ENCODE measurements at regions not wholly inside any gene's neighbourhood (a gene's known extent, or its start where the extent isn't known, plus 50 kb on each side); places are given as distances from the start of the nearest gene placed in this dataset.

DNA sequence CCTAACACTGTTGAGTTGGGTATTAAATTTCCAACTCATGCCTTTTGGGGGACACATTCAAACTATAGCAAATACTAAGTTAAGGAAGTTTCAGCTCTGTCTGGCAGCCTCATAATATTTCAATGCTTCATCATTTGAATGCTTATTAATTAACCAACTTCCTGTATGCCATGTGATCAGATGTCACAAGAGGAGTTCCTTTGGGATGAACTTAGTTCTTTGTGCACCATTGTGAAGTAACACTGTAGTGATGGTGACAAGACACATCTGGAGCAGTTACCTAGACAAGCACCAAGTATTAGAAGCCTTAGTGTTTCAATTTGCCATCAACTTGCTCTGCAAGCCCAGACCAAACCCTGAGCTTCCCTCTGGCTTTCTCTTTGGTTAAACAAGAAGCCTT is 90.7 kb upstream of the IL12B start:
- no peak for DNase-seq (ENCODE audit: low read depth in 4 of 4, low spot score in 3 of 4)

DNA sequence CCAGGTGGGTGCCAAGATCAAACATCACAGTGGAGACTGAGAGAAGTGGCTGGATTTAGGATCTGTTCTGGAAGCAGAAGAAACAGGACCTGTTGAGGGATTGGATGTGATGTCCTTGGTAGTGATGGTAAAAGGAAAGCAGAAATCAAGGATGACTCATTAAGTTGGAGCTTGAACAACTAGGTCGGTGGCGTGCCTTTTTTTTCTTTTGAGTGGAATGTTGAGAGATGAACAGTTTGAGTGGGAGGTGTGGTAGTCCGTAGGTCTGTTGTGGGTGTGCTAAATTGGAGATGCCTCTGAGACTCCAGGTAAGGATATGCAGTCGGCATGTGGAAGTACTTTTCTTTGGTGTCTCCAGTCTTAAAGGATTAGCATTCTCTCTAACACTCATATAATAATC is 92.1 kb upstream of the IL12B start:
- no peak for DNase-seq (ENCODE audit: low read depth in 4 of 4, low spot score in 3 of 4)

GRCh38 chr5:159422910-159423309 is 92.6 kb upstream of the IL12B start:
- no peak for DNase-seq (ENCODE audit: low read depth in 4 of 4, low spot score in 3 of 4)

DNA sequence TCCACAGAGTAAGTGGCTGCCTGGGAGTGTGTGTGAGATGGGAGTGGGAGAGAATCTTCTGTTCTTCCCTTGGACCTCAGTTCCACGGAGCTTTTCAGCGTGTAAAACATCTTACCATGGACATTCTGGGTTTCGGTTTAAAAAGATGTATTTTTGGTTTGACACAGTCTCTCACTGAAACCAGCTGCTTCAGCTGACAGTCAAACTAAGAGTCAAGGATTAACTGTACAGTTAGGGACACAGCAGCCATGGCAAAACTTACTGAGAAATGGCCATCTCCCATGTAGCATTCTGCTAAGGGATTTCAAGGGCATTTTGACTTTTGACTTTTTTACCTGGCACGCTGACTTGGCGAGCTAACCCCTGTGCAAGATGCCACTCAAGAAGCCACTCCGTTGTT is 93.8 kb upstream of the IL12B start:
- DNase-seq (ENCODE audit: low read depth in 4 of 4, low spot score in 3 of 4): no peak

- no peak for DNase-seq (ENCODE audit: low read depth in 4 of 4, low spot score in 3 of 4)
Observed at GRCh38 chr5:159426694-159427093, 96.4 kb upstream of the IL12B start.

GRCh38 chr5:159427180-159428012 is 97.1 kb upstream of the IL12B start:
- DNase-seq (ENCODE audit: low read depth in 4 of 4, low spot score in 3 of 4): no peak

- DNase-seq (ENCODE audit: low read depth in 4 of 4, low spot score in 3 of 4): no peak
Observed at GRCh38 chr5:159430361-159431012, 100.2 kb upstream of the IL12B start.

DNA sequence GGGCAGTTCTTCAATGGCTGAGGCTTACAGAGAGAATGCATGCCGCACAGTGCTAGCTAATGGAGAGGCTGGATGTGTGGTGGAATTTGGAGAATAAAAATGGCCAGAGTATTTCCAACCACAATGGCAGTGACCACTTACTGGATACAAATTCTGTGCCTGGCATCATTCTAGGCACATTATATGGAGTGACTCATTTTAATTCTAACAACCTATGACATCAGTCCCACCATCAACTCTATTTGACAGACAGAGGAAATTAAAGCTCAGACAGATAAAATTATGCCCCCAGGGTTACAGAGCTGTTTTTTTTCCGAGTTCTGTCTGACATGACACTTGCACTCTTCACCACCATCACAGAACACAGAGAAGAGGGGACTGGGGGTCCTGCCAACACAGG is 105.6 kb upstream of the IL12B start:
- DNase-seq (ENCODE audit: low read depth in 4 of 4, low spot score in 3 of 4): no peak

- no peak for DNase-seq (ENCODE audit: low read depth in 4 of 4, low spot score in 3 of 4)
Observed at GRCh38 chr5:159438092-159438491, 107.8 kb upstream of the IL12B start.

- no peak for DNase-seq (ENCODE audit: low read depth in 4 of 4, low spot score in 3 of 4)
Observed at GRCh38 chr5:159439002-159439401, 108.7 kb upstream of the IL12B start.

- DNase-seq (ENCODE audit: low read depth in 4 of 4, low spot score in 3 of 4): no peak
Observed at GRCh38 chr5:159440235-159440634, 109.9 kb upstream of the IL12B start.

DNA sequence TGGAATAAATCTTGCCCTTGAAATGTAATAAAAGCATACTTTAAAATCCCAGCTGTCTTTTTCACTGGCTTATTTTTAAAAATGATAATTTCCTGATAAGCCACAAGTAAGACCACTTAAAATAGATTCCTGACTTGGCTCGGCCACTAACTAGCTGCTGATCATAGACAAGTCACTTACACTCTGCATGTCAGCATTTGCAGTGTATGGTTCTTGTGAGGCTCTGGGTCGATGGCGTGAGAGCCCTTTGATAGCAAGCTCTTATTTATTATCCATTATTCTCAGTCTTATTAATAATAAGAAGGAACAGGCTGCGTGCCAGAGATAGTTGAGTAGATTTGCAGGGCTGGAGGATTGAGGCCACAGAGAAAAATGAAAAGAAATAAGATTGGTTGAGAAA is 110.7 kb upstream of the IL12B start:
- no peak for DNase-seq (ENCODE audit: low read depth in 4 of 4, low spot score in 3 of 4)

DNA sequence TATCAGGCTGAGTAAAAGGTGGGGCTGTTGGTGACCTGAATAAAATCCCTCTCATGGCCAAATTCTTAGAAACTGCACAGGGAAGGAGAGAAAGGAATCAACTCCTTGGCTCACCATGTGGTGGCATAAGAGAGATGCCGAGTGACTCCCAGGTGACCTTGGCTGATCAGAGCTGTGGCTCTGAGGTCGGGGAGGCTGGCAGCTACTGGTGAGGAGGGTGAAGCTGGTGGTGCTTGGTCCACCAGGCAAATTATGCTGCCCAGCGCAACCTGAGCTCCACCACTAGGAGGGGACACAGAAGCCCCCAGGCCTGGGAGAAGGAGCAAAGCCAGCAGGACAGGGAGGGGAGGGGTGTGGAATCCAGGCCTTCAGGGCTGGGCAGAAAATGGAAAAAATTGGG is 111.2 kb upstream of the IL12B start:
- DNase-seq (ENCODE audit: low read depth in 4 of 4, low spot score in 3 of 4): no peak

DNA sequence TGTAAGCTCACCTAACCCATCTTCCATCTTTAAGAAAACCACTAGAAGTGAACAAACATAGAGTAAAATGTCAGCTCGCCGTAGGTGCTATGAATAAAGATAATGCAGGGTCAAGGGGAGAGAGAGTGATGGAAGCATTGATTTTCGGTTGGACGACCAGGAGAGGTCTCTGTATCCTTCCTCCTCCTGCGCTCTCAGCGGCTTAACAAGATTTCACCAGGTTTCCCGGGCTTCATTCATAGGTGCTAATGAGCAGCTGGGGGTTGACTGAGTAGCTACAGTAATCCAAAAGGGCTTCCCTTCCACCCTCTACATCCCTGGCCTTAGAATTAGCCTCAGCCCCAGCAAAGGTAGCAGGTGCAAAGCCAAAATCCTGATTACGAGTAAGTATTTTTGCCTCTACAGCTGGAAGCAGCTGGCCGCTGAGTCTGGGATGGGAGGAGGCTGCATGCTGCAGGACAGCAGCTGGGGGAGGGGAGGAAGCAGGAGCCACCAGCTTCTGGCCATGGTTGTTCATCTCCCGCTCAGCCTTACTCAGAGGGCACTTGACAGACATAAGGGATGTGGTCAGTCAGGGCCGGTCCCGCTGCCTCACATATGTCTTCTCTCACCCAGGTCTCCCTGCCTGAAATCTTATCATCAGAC is 112.0 kb upstream of the IL12B start:
- no peak for DNase-seq (ENCODE audit: low read depth in 4 of 4, low spot score in 3 of 4)

DNA sequence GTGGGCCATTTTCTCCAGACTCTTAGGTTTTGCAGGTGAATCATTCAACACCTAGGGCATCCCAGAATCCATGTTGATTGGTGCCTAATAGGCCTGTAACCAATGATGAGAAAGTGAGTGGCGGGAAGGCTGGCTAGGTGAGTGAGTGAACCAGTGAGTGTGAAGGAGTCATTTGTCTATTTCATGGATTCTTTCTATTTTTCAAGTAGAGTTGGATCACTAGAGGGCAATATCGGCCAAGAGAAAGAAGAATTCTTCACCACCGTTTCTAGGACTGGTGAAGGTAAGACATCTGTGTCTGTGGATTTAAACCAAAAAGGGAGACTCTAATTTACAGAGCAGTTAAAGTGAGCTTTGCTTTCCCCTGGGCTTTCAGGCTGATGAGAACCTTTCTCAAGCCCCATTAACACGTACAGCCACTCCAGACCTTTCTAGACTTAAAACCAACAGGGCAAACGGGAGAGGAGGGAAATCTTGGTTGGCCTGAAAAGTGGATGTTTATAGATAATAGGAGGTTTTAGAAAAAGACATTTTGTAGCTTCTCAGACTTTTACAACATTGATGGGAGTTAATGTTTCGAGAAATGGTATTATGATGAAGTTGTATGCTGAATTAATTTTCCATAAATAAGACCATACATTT is 114.3 kb upstream of the IL12B start:
- DNase-seq (ENCODE audit: low read depth in 4 of 4, low spot score in 3 of 4): no peak

DNA sequence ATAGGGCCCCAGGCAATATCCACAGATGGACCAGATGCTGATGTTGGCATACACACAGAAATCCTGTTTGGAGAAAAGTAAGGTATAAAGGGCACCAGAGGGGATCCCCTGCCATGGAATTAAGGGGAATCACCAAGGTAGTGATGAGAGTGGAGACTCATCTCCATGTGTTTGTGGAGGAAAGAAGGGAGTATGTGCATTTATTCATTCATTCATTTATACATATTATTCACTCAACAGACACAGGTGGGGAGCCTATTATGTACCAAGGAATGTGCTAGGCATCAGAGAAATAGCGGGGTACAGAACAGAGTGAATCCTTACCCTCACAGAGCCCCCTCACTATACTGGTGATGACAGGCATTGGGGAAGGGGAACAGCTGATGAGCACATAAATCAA is 116.8 kb upstream of the IL12B start:
- DNase-seq (ENCODE audit: low read depth in 4 of 4, low spot score in 3 of 4): no peak

GRCh38 chr5:159448841-159449407 is 118.6 kb upstream of the IL12B start:
- DNase-seq (ENCODE audit: low read depth in 4 of 4, low spot score in 3 of 4): no peak

- no peak for DNase-seq (ENCODE audit: low read depth in 4 of 4, low spot score in 3 of 4)
Observed at GRCh38 chr5:159449925-159450324, 119.6 kb upstream of the IL12B start.

DNA sequence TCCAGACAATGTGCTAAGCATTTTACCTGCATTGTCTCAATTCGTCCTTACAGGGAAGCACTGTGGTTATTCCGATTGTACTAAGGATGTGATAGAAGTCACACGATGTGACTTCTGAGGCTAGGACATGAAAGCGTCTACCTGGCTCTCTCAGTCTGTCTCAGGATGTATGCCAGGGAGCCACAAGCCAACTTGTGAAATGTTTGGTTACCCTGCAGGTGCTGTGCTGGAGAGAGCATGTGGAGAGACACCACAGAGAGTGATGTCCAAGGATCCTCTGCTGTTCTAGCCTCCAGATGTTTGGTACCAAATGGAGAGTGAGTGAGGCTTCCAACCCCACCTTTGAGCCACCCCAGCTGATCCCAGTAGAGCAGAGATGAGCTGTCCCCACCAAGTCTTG is 120.1 kb upstream of the IL12B start:
- DNase-seq (ENCODE audit: low read depth in 4 of 4, low spot score in 3 of 4): no peak

DNA sequence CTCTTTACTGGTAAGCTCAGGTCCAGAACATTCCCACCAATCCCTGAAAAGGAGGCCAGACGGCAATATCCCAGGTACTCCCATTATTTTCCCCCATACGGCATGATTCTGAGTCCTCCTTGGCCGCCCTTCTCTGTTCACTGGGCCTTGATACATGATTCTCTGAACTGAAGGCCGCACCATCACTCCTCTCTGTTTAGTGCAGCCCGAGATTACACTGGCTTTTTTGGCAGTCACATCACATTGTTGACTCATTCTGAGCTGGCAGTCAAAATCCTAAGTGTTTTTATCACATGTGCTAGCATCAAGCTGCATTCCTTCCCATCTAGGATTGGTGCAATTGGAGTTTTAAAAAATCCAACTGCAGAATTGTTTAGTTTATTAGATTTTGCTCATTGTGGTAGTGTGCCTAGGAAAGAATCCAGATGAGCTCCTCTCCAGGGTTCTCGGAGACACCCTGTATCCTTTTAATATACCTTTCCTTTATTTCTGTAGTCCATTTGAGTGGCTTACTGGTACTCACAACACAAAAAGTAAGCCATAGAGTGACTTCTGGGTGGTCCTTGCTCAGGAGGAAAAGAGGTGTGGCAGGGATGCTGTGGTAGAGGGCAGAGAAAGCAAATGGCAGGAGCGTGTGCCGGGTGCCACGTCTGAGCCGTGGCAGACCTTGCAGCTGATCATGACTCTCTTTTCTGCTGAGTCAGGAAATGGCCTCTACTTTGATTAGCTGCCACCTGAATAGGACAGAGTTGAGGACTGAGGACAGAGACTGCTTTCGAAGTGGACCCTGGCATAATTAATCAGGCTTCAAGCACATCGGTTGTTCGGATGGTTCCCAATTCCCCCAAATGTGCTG is 121.1 kb upstream of the IL12B start:
- no peak for DNase-seq (ENCODE audit: low read depth in 4 of 4, low spot score in 3 of 4)
